Astrocyte of the cerebellum (primary cell): ENCODE measurements at regions not wholly inside any gene's neighbourhood (a gene's known extent, or its start where the extent isn't known, plus 50 kb on each side); places are given as distances from the start of the nearest gene placed in this dataset.

Source experiments
- DNase-seq: peaks from one replicate; pipeline ENCODE4 v3.0.0-alpha.2; 2011; ENCODE audit warnings: low read depth
- H3K4me3 ChIP-seq: 2 replicates; pipeline ENCODE4 v1.5.1; 2011; ENCODE audit warnings: mild to moderate bottlenecking, low read depth, low read length, moderate library complexity
- in situ Hi-C: cut with HindIII; loops from 2 replicates; pipeline ENCODE4 v1.10.0; 2017; ENCODE audit warnings: low sequenced_read_pairs
- TF ChIP-seq, protein P1 (sequence below): IDR thresholded peaks from 2 replicates; pipeline ENCODE4 v1.5.1; 2012; ENCODE audit warnings: low read length, low read depth, moderate library complexity, mild to moderate bottlenecking; ENCODE audit errors: missing control alignments

- TF ChIP-seq, protein P1, sequence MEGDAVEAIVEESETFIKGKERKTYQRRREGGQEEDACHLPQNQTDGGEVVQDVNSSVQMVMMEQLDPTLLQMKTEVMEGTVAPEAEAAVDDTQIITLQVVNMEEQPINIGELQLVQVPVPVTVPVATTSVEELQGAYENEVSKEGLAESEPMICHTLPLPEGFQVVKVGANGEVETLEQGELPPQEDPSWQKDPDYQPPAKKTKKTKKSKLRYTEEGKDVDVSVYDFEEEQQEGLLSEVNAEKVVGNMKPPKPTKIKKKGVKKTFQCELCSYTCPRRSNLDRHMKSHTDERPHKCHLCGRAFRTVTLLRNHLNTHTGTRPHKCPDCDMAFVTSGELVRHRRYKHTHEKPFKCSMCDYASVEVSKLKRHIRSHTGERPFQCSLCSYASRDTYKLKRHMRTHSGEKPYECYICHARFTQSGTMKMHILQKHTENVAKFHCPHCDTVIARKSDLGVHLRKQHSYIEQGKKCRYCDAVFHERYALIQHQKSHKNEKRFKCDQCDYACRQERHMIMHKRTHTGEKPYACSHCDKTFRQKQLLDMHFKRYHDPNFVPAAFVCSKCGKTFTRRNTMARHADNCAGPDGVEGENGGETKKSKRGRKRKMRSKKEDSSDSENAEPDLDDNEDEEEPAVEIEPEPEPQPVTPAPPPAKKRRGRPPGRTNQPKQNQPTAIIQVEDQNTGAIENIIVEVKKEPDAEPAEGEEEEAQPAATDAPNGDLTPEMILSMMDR: no peak
Measured at GRCh38 chr17:10931133-10931532, 93.2 kb upstream of the PIRT start.

DNA sequence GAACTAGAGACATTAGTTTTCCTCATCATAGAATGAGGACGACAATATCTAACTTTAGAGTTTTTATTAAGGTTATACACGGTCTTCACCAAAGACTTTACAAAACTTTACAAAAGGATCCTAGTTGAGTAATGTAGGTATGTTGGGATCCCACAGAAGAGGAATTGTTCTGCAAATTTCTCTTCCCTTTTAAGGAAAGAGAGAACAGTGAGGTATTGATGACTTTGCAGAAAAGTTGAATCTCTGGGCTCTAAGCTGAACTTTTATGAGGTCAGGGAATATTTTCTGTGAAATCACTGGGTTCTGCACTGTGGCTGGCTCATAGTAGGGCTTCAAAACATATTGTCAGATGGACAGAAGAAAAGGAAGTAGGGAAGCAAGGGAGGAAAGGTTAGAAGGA, 89.8 kb upstream of the PIRT start:
- TF ChIP-seq, protein P1: no peak
- DNase-seq: no peak
- H3K4me3 ChIP-seq: no peak overlapping the region
- in situ Hi-C loops: no loop called here

More at GRCh38 chr17:10931133-10931532, 93.2 kb upstream of the PIRT start:
- DNase-seq: no peak
- H3K4me3 ChIP-seq: no peak overlapping the region
- in situ Hi-C loops: loop anchor here (5.0 kb wide), 1 partner anchor 59 kb away; no protein-coding TSS in a partner anchor

GRCh38 chr17:10920558-10921108, 82.7 kb upstream of the PIRT start:
- DNase-seq: no peak
- TF ChIP-seq, protein P1: no peak
- no peak overlapping the region for H3K4me3 ChIP-seq
- in situ Hi-C loops: no loop called here

GRCh38 chr17:10907370-10907769, 69.5 kb upstream of the PIRT start:
- H3K4me3 ChIP-seq: no peak overlapping the region
- TF ChIP-seq, protein P1: no peak
- no peak for DNase-seq
- in situ Hi-C loops: no loop called here

DNA sequence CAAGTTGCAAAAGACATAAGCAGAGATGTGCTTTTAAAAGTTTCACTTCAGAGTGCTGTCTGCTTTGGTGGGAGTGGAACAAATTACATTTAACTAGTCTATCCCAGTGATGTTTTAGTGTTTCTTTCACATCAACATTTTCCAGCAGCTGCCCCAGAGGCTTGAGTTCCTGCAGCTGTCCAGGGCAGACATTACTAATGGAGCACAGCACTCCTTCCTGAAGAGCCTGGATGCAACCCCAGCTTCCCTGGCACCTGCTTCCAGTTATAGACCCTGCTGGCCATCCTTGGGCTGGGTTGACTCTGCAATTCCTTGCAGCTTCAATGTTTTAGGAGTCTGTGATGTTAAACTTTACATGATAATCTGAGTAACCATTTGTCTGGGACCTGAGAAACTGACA, 61.4 kb upstream of the PIRT start:
- DNase-seq: no peak
- H3K4me3 ChIP-seq: no peak overlapping the region
- TF ChIP-seq, protein P1: no peak
- in situ Hi-C loops: no loop called here

- no peak for DNase-seq
- TF ChIP-seq, protein P1: no peak
- H3K4me3 ChIP-seq: no peak overlapping the region
- in situ Hi-C loops: no loop called here
Measured at GRCh38 chr17:10894220-10894619, 56.3 kb upstream of the PIRT start.

GRCh38 chr17:10888858-10889257, 51.0 kb upstream of the PIRT start:
- no peak for DNase-seq
- TF ChIP-seq, protein P1: no peak
- in situ Hi-C loops: no loop called here
- H3K4me3 ChIP-seq: no peak overlapping the region
